Testis (tissue), 2 donors: ENCODE measurements at regions not wholly inside any gene's neighbourhood (a gene's known extent, or its start where the extent isn't known, plus 50 kb on each side); places are given as distances from the start of the nearest gene placed in this dataset.
"Not testable (repeated sequence)": the region's sequence is repeated elsewhere in the genome, so short reads cannot be mapped to it uniquely, and the experiment has no call there.

Experiments used
- DNase-seq: peaks from one replicate; pipeline ENCODE4 v3.0.0-alpha.2; 2019
- H3K27ac ChIP-seq, 2 donors: fragments of 200-600 bp; sonication (generic); one replicate each; pipeline ENCODE4 v1.5.1; 2019
- H3K27me3 ChIP-seq: fragments of 200-600 bp; sonication (generic); one replicate; pipeline ENCODE4 v1.5.1; 2019
- H3K36me3 ChIP-seq: fragments of 200-600 bp; sonication (generic); one replicate; pipeline ENCODE4 v1.5.1; 2017; ENCODE audit warnings: low read depth; ENCODE audit errors: missing control alignments
- H3K4me1 ChIP-seq: fragments of 200-600 bp; sonication (generic); one replicate; pipeline ENCODE4 v1.5.1; 2019
- H3K4me3 ChIP-seq, 2 donors: fragments of 200-600 bp; sonication (generic); one replicate each; pipeline ENCODE4 v1.5.1; 2017 to 2019
- H3K9me3 ChIP-seq: fragments of 200-600 bp; sonication (generic); one replicate; pipeline ENCODE4 v1.5.1; 2017
- POLR2A ChIP-seq: fragments of 450-650 bp; IDR thresholded peaks from one replicate; pipeline ENCODE4 v1.6.1; 2017; ENCODE audit warnings: antibody characterized with exemption, mild to moderate bottlenecking, moderate library complexity
- WGBS, 2 donors: methylation state at CpG; one replicate each; pipeline ENCODE4 v1.1.5; 2018; 5-methylcytosine and 5-hydroxymethylcytosine counted together
- intact Hi-C: fragments of 100-400 bp; cut with DNase I; formaldehyde crosslinking; loops from one replicate; pipeline ENCODE4 v1.15.1; 2023; ENCODE audit warnings: low total_unique reads
- TF ChIP-seq, protein P1 (sequence below), 3 experiments: fragments of 450-650 bp in 2 of 3; fragments of 200-600 bp in 1 of 3; sonication (generic) in 1 of 3; IDR thresholded peaks; one replicate each; pipeline ENCODE4 v1.5.1; 2016 to 2019; ENCODE audit warnings: antibody characterized with exemption in 3 of 3, mild to moderate bottlenecking in 2 of 3, moderate library complexity in 1 of 3

DNA sequence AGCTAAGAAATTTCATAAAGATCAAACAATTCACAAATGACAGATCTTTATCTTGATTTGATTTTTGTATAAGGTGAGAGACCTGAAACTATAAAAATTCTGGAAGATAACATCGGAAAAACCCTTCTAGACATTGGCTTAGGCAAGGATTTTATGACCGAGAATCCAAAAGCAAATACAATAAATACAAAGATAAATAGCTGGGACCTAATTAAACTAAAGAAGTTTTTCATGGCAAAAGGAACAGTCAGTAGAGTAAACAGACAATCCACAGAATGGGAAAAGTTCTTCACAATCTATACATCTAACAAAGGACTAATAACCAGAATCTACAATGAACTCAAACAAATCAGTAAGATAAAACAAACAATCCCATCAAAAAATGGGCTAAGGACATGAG is 116.9 kb upstream of the BCHE start:
- Histone ChIP-seq H3K9me3 (no peaks in the 10 kb centered on the region), H3K4me1 (no peaks in the 10 kb centered on the region), H3K27ac (no peak overlapping the region), H3K4me3 (no peak overlapping the region), H3K27me3 (no peaks in the 10 kb centered on the region), H3K36me3 (no peaks in the 10 kb centered on the region)
- TF ChIP-seq, protein P1, sequence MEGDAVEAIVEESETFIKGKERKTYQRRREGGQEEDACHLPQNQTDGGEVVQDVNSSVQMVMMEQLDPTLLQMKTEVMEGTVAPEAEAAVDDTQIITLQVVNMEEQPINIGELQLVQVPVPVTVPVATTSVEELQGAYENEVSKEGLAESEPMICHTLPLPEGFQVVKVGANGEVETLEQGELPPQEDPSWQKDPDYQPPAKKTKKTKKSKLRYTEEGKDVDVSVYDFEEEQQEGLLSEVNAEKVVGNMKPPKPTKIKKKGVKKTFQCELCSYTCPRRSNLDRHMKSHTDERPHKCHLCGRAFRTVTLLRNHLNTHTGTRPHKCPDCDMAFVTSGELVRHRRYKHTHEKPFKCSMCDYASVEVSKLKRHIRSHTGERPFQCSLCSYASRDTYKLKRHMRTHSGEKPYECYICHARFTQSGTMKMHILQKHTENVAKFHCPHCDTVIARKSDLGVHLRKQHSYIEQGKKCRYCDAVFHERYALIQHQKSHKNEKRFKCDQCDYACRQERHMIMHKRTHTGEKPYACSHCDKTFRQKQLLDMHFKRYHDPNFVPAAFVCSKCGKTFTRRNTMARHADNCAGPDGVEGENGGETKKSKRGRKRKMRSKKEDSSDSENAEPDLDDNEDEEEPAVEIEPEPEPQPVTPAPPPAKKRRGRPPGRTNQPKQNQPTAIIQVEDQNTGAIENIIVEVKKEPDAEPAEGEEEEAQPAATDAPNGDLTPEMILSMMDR (IDR thresholded peaks at IDR 0.05): no peak
- TF ChIP-seq POLR2A: no peak
- WGBS, 2 donors: 83 to 90% methylated on average over 2 of the region's 2 CpGs
- intact Hi-C loops: no loop called here
- DNase-seq: no peak

DNA sequence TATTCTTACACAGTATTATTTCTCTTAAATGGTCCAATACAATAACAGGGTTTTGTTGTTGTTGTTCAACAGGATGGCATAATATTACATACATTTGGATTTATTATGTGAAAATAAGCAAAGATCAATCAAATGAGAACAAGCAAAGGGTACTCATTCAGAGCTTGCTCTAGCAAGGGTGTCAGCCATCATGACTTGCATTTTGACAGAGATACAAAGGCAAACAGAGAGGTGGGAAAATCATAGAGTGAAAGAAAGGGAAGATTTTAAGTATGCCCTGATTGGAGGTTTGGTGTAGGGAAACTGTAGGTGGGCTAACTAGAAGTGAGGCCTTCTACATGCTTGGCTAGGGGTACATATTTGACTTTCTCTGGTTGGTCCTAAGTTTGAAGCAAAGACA is 109.1 kb upstream of the BCHE start:
- intact Hi-C loops: no loop called here
- TF ChIP-seq, protein P1 (IDR thresholded peaks at IDR 0.05): no peak
- no peak for TF ChIP-seq POLR2A
- no peaks in the 10 kb centered on the region for H3K9me3 ChIP-seq

DNA sequence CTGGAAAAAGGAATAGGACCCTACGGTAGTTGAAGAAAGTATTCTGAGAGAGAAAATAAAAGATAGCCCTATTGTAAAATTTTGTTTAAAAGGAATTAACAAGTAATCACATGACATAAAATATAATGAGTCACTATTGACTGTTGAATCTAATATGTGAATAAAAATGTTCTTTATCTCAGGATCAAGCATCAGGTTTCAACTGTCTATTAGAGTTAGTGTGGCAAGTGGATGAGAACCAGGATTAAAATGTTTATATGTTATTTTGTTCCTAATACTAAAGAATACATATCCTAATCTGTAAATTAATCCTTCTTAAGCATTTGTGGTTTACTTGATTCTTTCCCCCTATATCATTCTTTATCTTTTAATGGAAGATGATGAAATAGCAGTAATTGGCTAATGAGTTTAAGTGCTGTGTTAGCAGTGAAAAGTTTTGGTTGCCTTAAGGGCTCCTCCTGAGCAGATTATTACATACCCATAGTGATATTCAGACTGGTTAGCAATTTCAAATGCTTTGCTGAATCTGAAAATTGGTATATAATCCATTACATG is 101.8 kb upstream of the BCHE start:
- 90 to 97% methylated on average over 1 of the region's 1 CpG for WGBS, 2 donors
- intact Hi-C loops: no loop called here
- Histone ChIP-seq H3K36me3 (no peaks in the 10 kb centered on the region), H3K27ac (no peak overlapping the region), H3K4me1 (no peaks in the 10 kb centered on the region), H3K27me3 (no peaks in the 10 kb centered on the region), H3K4me3 (no peak overlapping the region), H3K9me3 (no peaks in the 10 kb centered on the region)
- TF ChIP-seq, protein P1 (IDR thresholded peaks at IDR 0.05): no peak
- no peak for TF ChIP-seq POLR2A
- no peak for DNase-seq

More for the DNA sequence above, 109.1 kb upstream of the BCHE start:
- H3K27me3 ChIP-seq: no peaks in the 10 kb centered on the region
- H3K4me3 ChIP-seq: no peak overlapping the region
- H3K27ac ChIP-seq: no peak overlapping the region
- no peaks in the 10 kb centered on the region for H3K4me1 ChIP-seq
- DNase-seq: no peak
- no peaks in the 10 kb centered on the region for H3K36me3 ChIP-seq

DNA sequence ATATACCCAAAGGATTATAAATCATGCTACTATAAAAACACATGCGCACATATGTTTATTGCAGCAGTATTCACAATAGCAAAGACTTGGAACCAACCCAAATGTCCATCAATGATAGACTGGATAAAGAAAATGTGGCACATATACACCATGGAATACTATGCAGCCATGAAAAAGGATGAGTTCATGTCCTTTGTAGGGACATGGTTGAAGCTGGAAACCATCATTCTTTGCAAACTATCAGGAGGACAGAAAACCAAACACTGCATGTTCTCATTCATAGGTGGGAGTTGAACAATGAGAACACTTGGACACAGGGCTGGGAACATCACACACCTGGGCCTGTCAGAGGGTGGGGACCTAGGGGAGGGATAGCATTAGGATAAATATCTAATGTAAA is 98.9 kb upstream of the BCHE start:
- H3K36me3 ChIP-seq, H3K27me3 ChIP-seq, H3K4me3 ChIP-seq, intact Hi-C loops, DNase-seq, H3K4me1 ChIP-seq, H3K27ac ChIP-seq, H3K9me3 ChIP-seq: not testable (repeated sequence)
- 98 to 100% methylated on average over 1 of the region's 1 CpG for WGBS, 2 donors

DNA sequence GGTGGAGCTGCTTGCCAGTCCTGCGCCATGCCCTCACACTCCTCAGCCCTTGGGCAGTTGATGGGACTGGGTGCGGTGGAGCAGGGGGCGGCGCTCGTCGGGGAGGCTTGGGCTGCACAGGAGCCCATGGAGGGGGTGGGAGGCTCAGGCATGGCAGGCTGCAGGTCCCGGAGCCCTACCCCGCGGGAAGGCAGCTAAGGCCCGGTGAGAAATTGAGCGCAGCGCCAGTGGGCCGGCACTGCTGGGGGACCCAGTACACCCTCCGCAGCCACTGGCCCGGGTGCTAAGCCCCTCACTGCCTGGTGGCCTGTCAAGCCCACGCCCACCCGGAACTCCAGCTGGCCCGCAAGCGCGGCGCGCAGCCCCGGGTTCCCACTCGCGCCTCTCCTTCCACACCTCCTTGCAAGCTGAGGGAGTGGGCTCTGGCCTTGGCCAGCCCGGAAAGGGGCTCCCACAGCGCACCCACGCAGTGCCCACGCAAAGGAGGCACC is 87.1 kb upstream of the BCHE start:
- not testable (repeated sequence) for DNase-seq, H3K27me3 ChIP-seq
- WGBS, 2 donors: 78 to 91% methylated on average over 7 to 21 of the region's 29 CpGs

DNA sequence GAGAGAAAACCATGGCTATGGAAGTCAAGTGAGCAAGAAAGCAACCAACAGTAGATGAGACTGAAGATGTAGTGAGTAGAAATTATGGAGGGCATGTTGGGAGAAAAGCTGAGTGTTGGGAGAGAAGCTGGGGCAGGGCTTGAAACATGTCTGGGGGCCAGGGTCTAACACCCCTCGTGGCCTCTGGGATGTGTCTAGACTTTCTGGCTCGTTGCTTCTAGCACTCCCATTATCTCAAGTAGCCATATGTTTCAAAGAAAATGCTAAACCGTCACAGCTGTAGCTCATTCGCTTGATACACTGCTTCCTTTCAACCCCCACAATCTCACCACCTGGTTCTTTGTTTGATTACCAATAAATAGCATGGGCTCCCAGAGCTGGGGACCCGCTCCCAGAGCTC is 83.8 kb upstream of the BCHE start:
- no peaks in the 10 kb centered on the region for H3K9me3 ChIP-seq
- intact Hi-C loops: no loop called here
- no peak overlapping the region for H3K4me3 ChIP-seq
- TF ChIP-seq, protein P1 (IDR thresholded peaks at IDR 0.05): no peak
- TF ChIP-seq POLR2A: no peak
- no peaks in the 10 kb centered on the region for H3K4me1 ChIP-seq
- H3K36me3 ChIP-seq: no peaks in the 10 kb centered on the region
- 48 to 54% methylated on average over 5 of the region's 5 CpGs for WGBS, 2 donors
- no peaks in the 10 kb centered on the region for H3K27me3 ChIP-seq
- DNase-seq: no peak
- no peak overlapping the region for H3K27ac ChIP-seq

More for the DNA sequence above, 87.1 kb upstream of the BCHE start:
- H3K4me3 ChIP-seq, intact Hi-C loops, H3K9me3 ChIP-seq, H3K36me3 ChIP-seq, H3K4me1 ChIP-seq, H3K27ac ChIP-seq: not testable (repeated sequence)
